ENCODE measurements at regions not wholly inside any gene's neighbourhood (a gene's known extent, or its start where the extent isn't known, plus 50 kb on each side); places are given as distances from the start of the nearest gene placed in this dataset.

- in situ Hi-C loops (cut with HindIII; ENCODE audit: low pct_unique_long_range_greater_than_20kb, low sequenced_read_pairs) = no loop called here
- TF ChIP-seq JUND (IDR thresholded peaks at IDR 0.05; ENCODE audit: low read depth) = no peak
- no peak for DNase-seq (ENCODE audit: low read depth in 1 of 2, low spot score in 1 of 2)
These were observed 319.9 kb upstream of the ID2 start for GRCh38 chr2:8361930-8362329.

GRCh38 chr2:8363161-8363560 lies 318.7 kb upstream of the ID2 start:
- no peak for TF ChIP-seq JUND (IDR thresholded peaks at IDR 0.05; ENCODE audit: low read depth)
- in situ Hi-C loops (cut with HindIII; ENCODE audit: low pct_unique_long_range_greater_than_20kb, low sequenced_read_pairs) = no loop called here

GRCh38 chr2:8364668-8365067 lies 317.2 kb upstream of the ID2 start:
- TF ChIP-seq JUND (IDR thresholded peaks at IDR 0.05; ENCODE audit: low read depth) = no peak
- no peak for DNase-seq (ENCODE audit: low read depth in 1 of 2, low spot score in 1 of 2)

More at GRCh38 chr2:8363161-8363560, 318.7 kb upstream of the ID2 start:
- DNase-seq (ENCODE audit: low read depth in 1 of 2, low spot score in 1 of 2) = peak in 1 of 2 experiments; percentile 1

GRCh38 chr2:8365331-8365910 lies 316.4 kb upstream of the ID2 start:
- no peak for DNase-seq (ENCODE audit: low read depth in 1 of 2, low spot score in 1 of 2)
- in situ Hi-C loops (cut with HindIII; ENCODE audit: low pct_unique_long_range_greater_than_20kb, low sequenced_read_pairs) = no loop called here
- TF ChIP-seq JUND (IDR thresholded peaks at IDR 0.05; ENCODE audit: low read depth) = no peak

More at GRCh38 chr2:8364668-8365067, 317.2 kb upstream of the ID2 start:
- in situ Hi-C loops (cut with HindIII; ENCODE audit: low pct_unique_long_range_greater_than_20kb, low sequenced_read_pairs) = no loop called here

GRCh38 chr2:8367833-8368232 lies 314.0 kb upstream of the ID2 start:
- in situ Hi-C loops (cut with HindIII; ENCODE audit: low pct_unique_long_range_greater_than_20kb, low sequenced_read_pairs) = no loop called here
- TF ChIP-seq JUND (IDR thresholded peaks at IDR 0.05; ENCODE audit: low read depth) = no peak
- DNase-seq (ENCODE audit: low read depth in 1 of 2, low spot score in 1 of 2) = no peak

- no peak for DNase-seq (ENCODE audit: low read depth in 1 of 2, low spot score in 1 of 2)
- in situ Hi-C loops (cut with HindIII; ENCODE audit: low pct_unique_long_range_greater_than_20kb, low sequenced_read_pairs) = no loop called here
- no peak for TF ChIP-seq JUND (IDR thresholded peaks at IDR 0.05; ENCODE audit: low read depth)
These were observed 313.4 kb upstream of the ID2 start for GRCh38 chr2:8368463-8368862.

GRCh38 chr2:8369522-8369921 lies 312.3 kb upstream of the ID2 start:
- in situ Hi-C loops (cut with HindIII; ENCODE audit: low pct_unique_long_range_greater_than_20kb, low sequenced_read_pairs) = no loop called here

GRCh38 chr2:8370258-8370802 lies 311.5 kb upstream of the ID2 start:
- in situ Hi-C loops (cut with HindIII; ENCODE audit: low pct_unique_long_range_greater_than_20kb, low sequenced_read_pairs) = no loop called here
- DNase-seq (ENCODE audit: low read depth in 1 of 2, low spot score in 1 of 2) = no peak
- TF ChIP-seq JUND (IDR thresholded peaks at IDR 0.05; ENCODE audit: low read depth) = no peak

More at GRCh38 chr2:8369522-8369921, 312.3 kb upstream of the ID2 start:
- no peak for TF ChIP-seq JUND (IDR thresholded peaks at IDR 0.05; ENCODE audit: low read depth)
- no peak for DNase-seq (ENCODE audit: low read depth in 1 of 2, low spot score in 1 of 2)

- TF ChIP-seq JUND (IDR thresholded peaks at IDR 0.05; ENCODE audit: low read depth) = no peak
- in situ Hi-C loops (cut with HindIII; ENCODE audit: low pct_unique_long_range_greater_than_20kb, low sequenced_read_pairs) = no loop called here
- no peak for DNase-seq (ENCODE audit: low read depth in 1 of 2, low spot score in 1 of 2)
These were observed 310.2 kb upstream of the ID2 start for GRCh38 chr2:8371653-8372052.

- in situ Hi-C loops (cut with HindIII; ENCODE audit: low pct_unique_long_range_greater_than_20kb, low sequenced_read_pairs) = no loop called here
These were observed 307.1 kb upstream of the ID2 start for GRCh38 chr2:8374782-8375181.

GRCh38 chr2:8376603-8377410 lies 305.0 kb upstream of the ID2 start:
- in situ Hi-C loops (cut with HindIII; ENCODE audit: low pct_unique_long_range_greater_than_20kb, low sequenced_read_pairs) = no loop called here
- no peak for TF ChIP-seq JUND (IDR thresholded peaks at IDR 0.05; ENCODE audit: low read depth)
- no peak for DNase-seq (ENCODE audit: low read depth in 1 of 2, low spot score in 1 of 2)

More at GRCh38 chr2:8374782-8375181, 307.1 kb upstream of the ID2 start:
- TF ChIP-seq JUND (IDR thresholded peaks at IDR 0.05; ENCODE audit: low read depth) = no peak
- no peak for DNase-seq (ENCODE audit: low read depth in 1 of 2, low spot score in 1 of 2)

- in situ Hi-C loops (cut with HindIII; ENCODE audit: low pct_unique_long_range_greater_than_20kb, low sequenced_read_pairs) = no loop called here
- peak in 1 of 2 experiments; percentile 7 for DNase-seq (ENCODE audit: low read depth in 1 of 2, low spot score in 1 of 2)
- TF ChIP-seq JUND (IDR thresholded peaks at IDR 0.05; ENCODE audit: low read depth) = no peak
These were observed 303.6 kb upstream of the ID2 start for GRCh38 chr2:8378016-8378810.

All from T47D (cell line).